ENCODE measurements at regions not wholly inside any gene's neighbourhood (a gene's known extent, or its start where the extent isn't known, plus 50 kb on each side); places are given as distances from the start of the nearest gene placed in this dataset.
"Not testable (repeated sequence)": the region's sequence is repeated elsewhere in the genome, so short reads cannot be mapped to it uniquely, and the experiment has no call there.

DNA sequence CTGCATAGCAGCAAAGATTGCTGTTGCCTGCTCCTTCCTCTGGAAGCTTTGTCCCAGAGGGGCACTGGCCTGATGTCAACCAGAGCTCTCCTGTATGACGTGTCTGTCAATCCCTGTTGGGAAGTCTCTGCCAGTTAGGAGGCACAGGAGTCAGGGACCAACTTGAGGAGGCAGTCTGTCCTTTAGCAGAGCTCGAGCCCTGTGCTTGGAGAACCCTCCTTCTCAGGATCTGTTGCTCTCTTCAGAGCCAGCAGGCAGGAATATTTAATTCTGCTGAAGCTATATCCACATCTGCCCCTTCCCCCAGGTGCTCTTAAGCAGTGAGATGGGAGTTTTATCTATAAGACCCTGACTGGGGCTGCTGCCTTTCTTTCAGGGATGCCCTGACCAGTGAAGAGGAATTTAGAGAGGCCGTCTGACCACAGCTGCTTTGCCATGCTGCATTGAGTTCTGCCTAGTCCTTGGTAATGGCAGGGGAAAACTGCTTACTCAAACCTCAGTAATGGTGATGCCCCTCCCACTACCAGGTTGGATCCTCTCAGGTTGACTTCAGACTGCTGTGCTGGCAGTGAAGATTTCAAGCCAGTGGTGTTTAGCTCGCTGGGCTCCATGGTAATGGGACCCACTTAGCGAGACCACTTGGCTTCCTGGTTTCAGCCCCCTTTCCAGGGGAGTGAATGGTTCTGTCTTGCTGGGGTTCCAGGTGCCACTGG is 218.6 kb upstream of the SLC38A2 start:
- H3K27ac Mint-ChIP-seq = no peak overlapping the region
- H3K27me3 Mint-ChIP-seq = no peaks in the 10 kb centered on the region
- H3K9me3 Mint-ChIP-seq = peaks cover 6 to 7% of the 10 kb centered on the region in 2 donors
- ATAC-seq (replicated peaks) (no peak), DNase-seq (no peak)
- peaks cover 20 to 41% of the 10 kb centered on the region in 2 donors for H3K4me1 Mint-ChIP-seq (ENCODE audit: low read depth in 2 of 2)
- H3K4me3 Mint-ChIP-seq = no peak overlapping the region
- H3K36me3 Mint-ChIP-seq (ENCODE audit: insufficient read depth) = no peaks in the 10 kb centered on the region

- H3K9me3 Mint-ChIP-seq = peaks cover 3 to 15% of the 10 kb centered on the region in 2 donors
Observed at GRCh38 chr12:46585854-46586621, 213.5 kb upstream of the SLC38A2 start.

DNA sequence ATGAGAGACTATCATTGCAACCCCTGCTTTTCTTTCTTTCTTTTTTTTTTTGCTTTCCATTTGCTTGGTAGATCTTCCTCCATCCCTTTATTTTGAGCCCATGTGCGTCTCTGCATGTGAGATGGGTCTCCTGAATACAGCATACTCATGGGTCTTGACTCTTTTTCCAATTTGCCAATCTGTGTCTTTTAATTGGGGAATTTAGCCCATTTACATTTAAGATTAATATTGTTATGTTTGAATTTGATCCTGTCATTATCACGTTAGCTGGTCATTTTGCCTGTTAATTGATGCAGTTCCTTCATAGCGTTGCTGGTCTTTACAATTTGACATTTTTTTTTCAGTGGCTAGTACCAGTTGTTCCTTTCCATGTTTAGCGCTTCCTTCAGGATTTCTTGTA is 211.5 kb upstream of the SLC38A2 start:
- not testable (repeated sequence) for H3K27me3 Mint-ChIP-seq; H3K36me3 Mint-ChIP-seq (ENCODE audit: insufficient read depth); H3K27ac Mint-ChIP-seq; ATAC-seq (replicated peaks); DNase-seq
- peaks cover 35 to 59% of the 10 kb centered on the region in 2 donors for H3K4me1 Mint-ChIP-seq (ENCODE audit: low read depth in 2 of 2)
- peaks cover 1 to 15% of the 10 kb centered on the region in 2 donors for H3K9me3 Mint-ChIP-seq
- peak overlapping the region in 1 of 2 donors; percentile 1 for H3K4me3 Mint-ChIP-seq

More at GRCh38 chr12:46585854-46586621, 213.5 kb upstream of the SLC38A2 start:
- peaks cover 43 to 64% of the 10 kb centered on the region in 2 donors for H3K4me1 Mint-ChIP-seq (ENCODE audit: low read depth in 2 of 2)
- no peaks in the 10 kb centered on the region for H3K27me3 Mint-ChIP-seq
- H3K36me3 Mint-ChIP-seq (ENCODE audit: insufficient read depth) = no peaks in the 10 kb centered on the region
- peak overlapping the region; percentile 39 to 57 for H3K4me3 Mint-ChIP-seq
- peak overlapping the region; percentile 47 to 69 for H3K27ac Mint-ChIP-seq
- DNase-seq (peak in 1 of 3 experiments; percentile 28), ATAC-seq (replicated peaks) (peak; percentile 40)

DNA sequence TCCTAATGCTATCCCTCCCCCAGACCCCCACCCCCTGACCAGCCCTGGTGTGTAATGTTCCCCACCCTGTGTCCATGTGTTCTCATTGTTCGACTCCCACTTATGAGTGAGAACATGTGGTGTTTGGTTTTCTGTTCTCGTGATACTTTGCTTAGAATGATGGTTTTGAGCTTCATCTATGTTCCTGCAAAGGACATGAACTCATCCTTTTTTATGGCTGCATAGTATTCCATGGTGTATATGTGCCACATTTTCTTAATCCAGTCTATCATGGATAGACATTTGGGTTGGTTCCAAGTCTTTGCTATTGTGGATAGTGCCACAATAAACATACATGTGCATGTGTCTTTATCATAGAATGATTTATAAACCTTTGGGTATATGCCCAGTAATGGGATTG is 209.4 kb upstream of the SLC38A2 start:
- DNase-seq; H3K4me3 Mint-ChIP-seq; H3K27me3 Mint-ChIP-seq; H3K27ac Mint-ChIP-seq; ATAC-seq (replicated peaks); H3K36me3 Mint-ChIP-seq (ENCODE audit: insufficient read depth): not testable (repeated sequence)
- Mint-ChIP-seq H3K4me1 (ENCODE audit: low read depth in 2 of 2) (peaks cover 32 to 39% of the 10 kb centered on the region in 2 donors), H3K9me3 (peaks cover 1 to 15% of the 10 kb centered on the region in 2 donors)

DNA sequence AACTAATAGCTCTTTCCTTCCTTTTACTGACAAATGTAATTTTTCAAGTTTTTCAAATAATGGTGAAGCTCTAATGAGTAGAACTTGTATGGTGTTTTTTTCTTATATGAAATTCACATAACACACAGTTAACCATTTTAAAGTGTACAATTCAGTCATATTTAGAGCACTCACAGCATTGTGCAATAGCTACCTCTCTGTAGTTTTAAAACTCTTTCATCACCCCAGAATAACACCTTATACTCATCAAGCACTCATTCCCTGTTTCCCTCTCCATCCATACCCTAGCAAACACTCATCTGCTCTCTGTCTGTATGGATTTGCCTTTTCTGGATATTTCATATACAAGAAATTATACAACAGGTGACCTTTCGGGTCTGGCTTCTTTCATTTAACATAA is 207.9 kb upstream of the SLC38A2 start:
- DNase-seq (no peak), ATAC-seq (replicated peaks) (no peak)
- peaks cover 17 to 29% of the 10 kb centered on the region in 2 donors for H3K4me1 Mint-ChIP-seq (ENCODE audit: low read depth in 2 of 2)
- H3K9me3 Mint-ChIP-seq = peaks cover 1 to 15% of the 10 kb centered on the region in 2 donors
- no peaks in the 10 kb centered on the region for H3K36me3 Mint-ChIP-seq (ENCODE audit: insufficient read depth)
- no peak overlapping the region for H3K4me3 Mint-ChIP-seq
- H3K27ac Mint-ChIP-seq = no peak overlapping the region
- no peaks in the 10 kb centered on the region for H3K27me3 Mint-ChIP-seq

DNA sequence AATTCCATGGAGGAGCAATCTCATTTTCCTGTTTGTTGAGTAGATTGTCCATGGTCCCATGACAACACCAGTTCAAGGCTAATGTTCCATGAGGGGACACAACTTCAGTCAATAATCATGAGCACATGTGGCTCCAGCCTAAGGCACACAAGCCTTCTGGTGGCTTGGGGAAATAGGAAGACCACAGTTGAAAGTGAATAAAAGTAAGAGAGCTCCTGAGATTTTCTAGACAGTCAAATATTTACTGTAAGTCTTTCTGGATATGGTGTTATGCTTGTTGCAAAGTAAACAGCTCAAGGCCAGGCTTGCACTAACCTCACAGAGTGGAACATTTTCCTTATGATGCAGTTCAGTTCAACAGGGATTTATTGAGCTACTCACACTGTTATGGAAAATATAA is 206.9 kb upstream of the SLC38A2 start:
- H3K9me3 Mint-ChIP-seq = peaks cover 0 to 8% of the 10 kb centered on the region in 2 donors
- no peaks in the 10 kb centered on the region for H3K36me3 Mint-ChIP-seq (ENCODE audit: insufficient read depth)
- H3K27ac Mint-ChIP-seq = no peak overlapping the region
- peaks cover 9 to 19% of the 10 kb centered on the region in 2 donors for H3K4me1 Mint-ChIP-seq (ENCODE audit: low read depth in 2 of 2)
- no peaks in the 10 kb centered on the region for H3K27me3 Mint-ChIP-seq
- ATAC-seq (replicated peaks) (no peak), DNase-seq (no peak)
- H3K4me3 Mint-ChIP-seq = no peak overlapping the region

DNA sequence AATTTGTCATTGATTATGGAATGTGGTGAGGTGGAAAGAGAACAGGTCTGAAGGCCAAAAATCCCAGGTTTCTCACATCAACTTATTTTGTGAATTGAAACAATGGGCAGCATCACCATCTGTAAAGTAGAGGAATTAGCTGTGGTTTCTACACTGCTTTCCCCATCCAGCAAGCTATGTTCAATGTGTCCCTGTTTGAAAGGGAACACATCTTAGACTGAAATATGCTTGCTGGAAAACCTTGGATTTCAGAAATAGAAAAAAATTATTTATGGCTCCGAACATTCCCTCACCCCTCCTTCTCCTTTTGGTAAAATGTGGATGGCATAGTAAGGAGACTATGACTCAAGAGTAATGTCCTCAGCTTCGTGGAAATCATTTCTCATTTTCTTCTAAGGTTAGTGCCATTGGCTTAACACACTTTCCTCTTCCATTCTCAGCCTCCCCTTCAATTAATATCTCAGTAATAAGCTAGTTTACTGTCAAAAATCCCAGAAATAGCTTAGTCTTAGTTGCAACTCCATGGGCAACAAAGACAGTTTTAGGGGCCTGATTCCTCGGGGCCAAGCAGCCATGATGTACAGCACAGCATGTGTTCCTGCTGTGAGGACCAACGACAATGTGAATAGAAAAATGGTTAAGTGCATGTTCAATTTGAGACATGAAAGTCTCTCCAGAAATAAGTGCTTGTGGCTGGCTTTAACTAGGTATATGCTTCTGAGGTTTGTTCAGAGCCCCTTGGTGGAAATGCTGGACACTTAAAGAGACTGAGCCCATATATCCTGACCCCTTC is 205.8 kb upstream of the SLC38A2 start:
- peaks cover 7 to 17% of the 10 kb centered on the region in 2 donors for H3K4me1 Mint-ChIP-seq (ENCODE audit: low read depth in 2 of 2)
- no peak for ATAC-seq (replicated peaks)
- H3K4me3 Mint-ChIP-seq = no peak overlapping the region

DNA sequence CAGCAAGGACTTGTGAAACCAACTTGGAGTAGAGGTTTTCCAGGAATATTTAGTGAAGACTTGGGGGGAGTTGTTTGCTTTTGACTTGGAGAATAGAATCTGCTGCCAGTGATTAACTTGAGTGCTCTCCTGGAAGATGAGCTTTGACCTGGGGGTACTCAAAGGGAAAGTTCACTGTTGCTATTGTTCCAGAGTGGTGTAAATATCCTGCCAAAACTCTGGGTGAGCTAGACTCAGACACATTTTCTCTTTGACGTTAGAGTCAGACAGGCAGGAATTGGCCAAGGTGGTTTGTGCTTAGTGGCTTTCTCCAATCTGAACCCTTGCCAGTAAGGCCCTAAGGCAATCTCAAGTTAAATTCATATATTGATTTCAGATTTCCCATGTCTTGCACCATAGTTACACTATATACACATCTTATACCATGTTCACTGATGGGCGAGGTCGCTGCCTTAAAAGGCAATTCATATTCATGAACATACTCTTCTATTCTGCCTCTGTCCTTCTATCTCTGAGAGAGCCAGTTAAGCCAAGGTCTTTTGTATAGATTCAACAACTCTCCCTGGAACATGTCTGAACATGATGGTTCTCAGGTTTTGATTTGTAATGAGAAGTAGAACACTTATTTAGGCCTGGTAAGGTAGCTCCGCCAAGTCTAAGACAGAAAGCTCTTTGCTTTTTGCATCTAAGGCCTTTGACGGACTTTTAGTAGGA is 204.6 kb upstream of the SLC38A2 start:
- ATAC-seq (replicated peaks) (no peak), DNase-seq (no peak)
- Mint-ChIP-seq H3K27me3 (no peaks in the 10 kb centered on the region), H3K4me1 (ENCODE audit: low read depth in 2 of 2) (peaks cover 1 to 6% of the 10 kb centered on the region in 2 donors), H3K36me3 (ENCODE audit: insufficient read depth) (no peaks in the 10 kb centered on the region), H3K4me3 (no peak overlapping the region), H3K9me3 (no peaks in the 10 kb centered on the region), H3K27ac (no peak overlapping the region)

More for the DNA sequence above, 205.8 kb upstream of the SLC38A2 start:
- Mint-ChIP-seq H3K9me3 (peaks cover 0 to 3% of the 10 kb centered on the region in 2 donors), H3K27ac (no peak overlapping the region), H3K36me3 (ENCODE audit: insufficient read depth) (no peaks in the 10 kb centered on the region), H3K27me3 (no peaks in the 10 kb centered on the region)
- no peak for DNase-seq

DNA sequence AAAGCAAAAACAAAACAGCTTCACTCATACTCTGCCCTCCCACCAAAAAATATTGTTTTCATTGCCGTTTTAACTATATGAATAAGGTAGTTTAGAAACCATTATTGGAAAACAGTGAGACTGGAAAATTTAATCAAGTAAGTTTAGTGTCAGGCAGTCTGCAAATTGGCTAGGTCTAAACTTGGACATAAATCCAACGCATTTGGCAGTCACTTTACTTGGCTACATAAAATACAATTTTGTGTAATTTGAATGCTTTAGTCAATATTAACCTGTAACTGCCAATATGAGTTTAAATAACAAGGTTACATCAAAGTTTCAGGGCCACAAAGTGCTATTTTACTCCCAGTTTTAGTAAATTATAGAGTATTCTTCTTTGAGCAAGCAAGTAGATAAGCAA is 202.3 kb upstream of the SLC38A2 start:
- ATAC-seq (replicated peaks) (no peak), DNase-seq (no peak)
- Mint-ChIP-seq H3K27ac (no peak overlapping the region), H3K27me3 (no peaks in the 10 kb centered on the region), H3K9me3 (no peaks in the 10 kb centered on the region), H3K4me3 (no peak overlapping the region), H3K4me1 (ENCODE audit: low read depth in 2 of 2) (no peaks in the 10 kb centered on the region), H3K36me3 (ENCODE audit: insufficient read depth) (no peaks in the 10 kb centered on the region)

- Mint-ChIP-seq H3K27ac (no peak overlapping the region), H3K27me3 (no peaks in the 10 kb centered on the region), H3K4me3 (no peak overlapping the region), H3K4me1 (ENCODE audit: low read depth in 2 of 2) (no peaks in the 10 kb centered on the region), H3K36me3 (ENCODE audit: insufficient read depth) (no peaks in the 10 kb centered on the region), H3K9me3 (peaks cover 4 to 9% of the 10 kb centered on the region in 2 donors)
- DNase-seq (no peak), ATAC-seq (replicated peaks) (no peak)
Observed at GRCh38 chr12:46573347-46573658, 200.7 kb upstream of the SLC38A2 start.

- Mint-ChIP-seq H3K4me3 (no peak overlapping the region), H3K27ac (no peak overlapping the region), H3K36me3 (ENCODE audit: insufficient read depth) (no peaks in the 10 kb centered on the region), H3K9me3 (peaks cover 4 to 9% of the 10 kb centered on the region in 2 donors), H3K4me1 (ENCODE audit: low read depth in 2 of 2) (no peaks in the 10 kb centered on the region), H3K27me3 (no peaks in the 10 kb centered on the region)
- ATAC-seq (replicated peaks) (no peak), DNase-seq (no peak)
Observed at GRCh38 chr12:46572644-46573346, 200.2 kb upstream of the SLC38A2 start.

DNA sequence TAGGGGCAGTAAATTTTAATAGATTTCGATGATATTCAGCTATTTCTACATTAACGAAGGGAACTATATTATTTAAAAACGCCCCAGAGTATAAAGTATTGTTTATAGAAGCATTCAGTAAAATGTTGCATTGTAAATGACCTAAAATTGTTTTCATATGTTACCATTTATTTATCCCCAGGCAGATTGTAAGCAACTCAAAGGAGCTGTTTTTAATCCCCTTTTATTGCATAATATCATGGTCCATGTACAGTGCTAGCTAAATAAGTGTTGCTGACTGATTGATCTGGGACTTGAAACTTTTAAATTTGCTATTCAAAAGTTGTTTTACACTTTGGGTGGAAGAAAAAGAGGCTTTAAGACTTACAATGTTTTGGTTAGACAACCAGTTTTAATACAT is 199.0 kb upstream of the SLC38A2 start:
- no peak overlapping the region for H3K27ac Mint-ChIP-seq
- no peaks in the 10 kb centered on the region for H3K36me3 Mint-ChIP-seq (ENCODE audit: insufficient read depth)
- no peaks in the 10 kb centered on the region for H3K4me1 Mint-ChIP-seq (ENCODE audit: low read depth in 2 of 2)
- DNase-seq (no peak), ATAC-seq (replicated peaks) (no peak)
- peaks cover 4 to 15% of the 10 kb centered on the region in 2 donors for H3K9me3 Mint-ChIP-seq
- no peaks in the 10 kb centered on the region for H3K27me3 Mint-ChIP-seq
- no peak overlapping the region for H3K4me3 Mint-ChIP-seq

Data from effector memory CD8-positive, alpha-beta T cell (primary cell).